ENCODE measurements at regions not wholly inside any gene's neighbourhood (a gene's known extent, or its start where the extent isn't known, plus 50 kb on each side); places are given as distances from the start of the nearest gene placed in this dataset.

DNA sequence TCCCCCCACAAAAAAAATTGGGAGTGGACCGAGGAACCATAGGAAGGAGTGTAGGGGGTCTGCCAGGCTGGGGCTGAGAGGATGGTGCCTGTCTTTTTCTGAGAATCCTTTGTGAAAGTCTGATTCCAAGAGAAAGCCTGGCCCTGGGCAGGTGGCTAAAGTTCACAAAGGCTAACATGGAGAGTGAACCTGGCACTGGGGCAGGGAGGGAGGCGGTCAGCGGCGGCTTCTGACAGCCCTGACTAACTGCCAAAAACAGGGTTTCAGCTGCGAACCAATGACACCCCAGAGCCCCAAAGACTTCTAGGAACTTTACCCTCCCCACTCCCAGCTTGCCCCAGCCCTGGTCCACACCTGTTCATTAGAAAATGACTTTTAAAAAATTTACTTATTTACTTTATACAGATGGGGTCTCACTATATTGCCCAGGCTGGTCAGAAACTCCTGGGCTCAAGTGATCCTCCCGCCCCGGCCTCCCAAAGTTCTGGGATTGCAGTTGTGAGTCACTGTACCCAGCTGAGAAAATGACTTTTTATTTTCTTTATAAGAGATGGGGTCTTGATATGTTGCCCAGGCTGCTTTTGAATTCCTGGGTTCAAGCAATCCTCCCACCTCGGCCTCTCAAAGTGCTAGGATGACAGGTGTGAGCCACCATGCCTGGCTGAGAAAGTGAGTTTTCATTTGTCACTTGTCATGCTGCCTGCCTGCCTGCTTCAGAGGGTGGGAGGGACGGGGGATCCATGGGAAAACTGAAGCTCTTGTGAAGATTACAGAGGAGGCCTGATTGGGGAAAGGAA is 61.0 kb upstream of the DUSP5 start:
- no peak for DNase-seq (ENCODE audit: low read depth)
- TF ChIP-seq, protein P1, sequence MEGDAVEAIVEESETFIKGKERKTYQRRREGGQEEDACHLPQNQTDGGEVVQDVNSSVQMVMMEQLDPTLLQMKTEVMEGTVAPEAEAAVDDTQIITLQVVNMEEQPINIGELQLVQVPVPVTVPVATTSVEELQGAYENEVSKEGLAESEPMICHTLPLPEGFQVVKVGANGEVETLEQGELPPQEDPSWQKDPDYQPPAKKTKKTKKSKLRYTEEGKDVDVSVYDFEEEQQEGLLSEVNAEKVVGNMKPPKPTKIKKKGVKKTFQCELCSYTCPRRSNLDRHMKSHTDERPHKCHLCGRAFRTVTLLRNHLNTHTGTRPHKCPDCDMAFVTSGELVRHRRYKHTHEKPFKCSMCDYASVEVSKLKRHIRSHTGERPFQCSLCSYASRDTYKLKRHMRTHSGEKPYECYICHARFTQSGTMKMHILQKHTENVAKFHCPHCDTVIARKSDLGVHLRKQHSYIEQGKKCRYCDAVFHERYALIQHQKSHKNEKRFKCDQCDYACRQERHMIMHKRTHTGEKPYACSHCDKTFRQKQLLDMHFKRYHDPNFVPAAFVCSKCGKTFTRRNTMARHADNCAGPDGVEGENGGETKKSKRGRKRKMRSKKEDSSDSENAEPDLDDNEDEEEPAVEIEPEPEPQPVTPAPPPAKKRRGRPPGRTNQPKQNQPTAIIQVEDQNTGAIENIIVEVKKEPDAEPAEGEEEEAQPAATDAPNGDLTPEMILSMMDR (conservative IDR thresholded peaks at IDR 0.05; ENCODE audit: low read length): no peak
- H3K4me3 ChIP-seq (ENCODE audit: low read length): no peak overlapping the region

GRCh38 chr10:110437351-110437605 is 60.4 kb upstream of the DUSP5 start:
- TF ChIP-seq, protein P1 (conservative IDR thresholded peaks at IDR 0.05; ENCODE audit: low read length): no peak
- H3K4me3 ChIP-seq (ENCODE audit: low read length): no peak overlapping the region
- DNase-seq (ENCODE audit: low read depth): no peak

DNA sequence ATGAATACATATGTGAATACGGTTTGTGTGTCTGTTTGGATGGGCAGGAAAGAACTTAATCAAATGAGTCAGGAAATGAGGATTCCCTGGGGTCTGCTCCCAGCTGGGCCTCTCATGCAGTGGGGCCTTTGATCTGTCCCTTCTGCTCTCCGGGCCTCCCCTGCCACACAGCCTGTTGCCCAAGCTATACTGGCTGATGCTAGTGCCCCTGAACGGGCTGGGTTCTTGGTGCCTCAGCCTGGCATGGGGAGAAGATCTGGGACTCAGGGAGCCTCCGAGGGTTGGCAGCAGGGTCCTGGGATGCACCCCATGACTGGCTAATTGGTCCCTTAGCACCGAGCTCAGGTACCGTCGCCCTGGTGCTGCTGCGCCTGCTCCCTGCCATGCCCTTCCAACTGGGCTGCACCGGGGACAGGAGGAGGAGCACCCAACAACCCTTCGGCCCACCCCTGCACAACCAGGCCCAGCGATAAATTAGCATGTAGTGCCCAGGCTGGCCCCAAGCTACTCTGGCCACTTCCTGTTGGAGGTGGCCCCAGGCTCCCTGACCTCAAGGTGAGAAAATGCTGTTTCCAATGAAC is 59.9 kb upstream of the DUSP5 start:
- no peak overlapping the region for H3K4me3 ChIP-seq (ENCODE audit: low read length)
- TF ChIP-seq, protein P1 (conservative IDR thresholded peaks at IDR 0.05; ENCODE audit: low read length): no peak
- no peak for DNase-seq (ENCODE audit: low read depth)

DNA sequence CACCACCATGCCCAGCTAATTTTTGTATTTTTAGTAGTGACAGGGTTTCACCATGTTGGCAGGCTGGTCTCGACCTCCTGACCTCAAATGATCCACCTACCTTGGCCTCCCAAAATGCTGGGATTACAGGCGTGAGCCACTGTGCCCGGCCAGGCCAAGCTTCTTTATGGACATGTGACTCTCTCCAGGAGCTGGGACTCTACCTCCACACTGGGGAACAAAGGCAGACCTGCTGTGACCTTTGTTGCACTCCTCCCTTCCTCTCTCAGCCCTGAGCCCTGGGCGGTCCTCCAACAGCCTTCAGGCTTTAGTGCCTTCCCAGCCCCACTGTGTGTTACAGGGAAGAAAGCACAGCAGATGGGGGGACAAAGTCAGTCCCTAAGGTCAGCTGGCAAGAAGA is 55.0 kb upstream of the DUSP5 start:
- H3K4me3 ChIP-seq (ENCODE audit: low read length): no peak overlapping the region
- DNase-seq (ENCODE audit: low read depth): no peak
- TF ChIP-seq, protein P1 (conservative IDR thresholded peaks at IDR 0.05; ENCODE audit: low read length): no peak

- no peak for DNase-seq (ENCODE audit: low read depth)
- TF ChIP-seq, protein P1 (conservative IDR thresholded peaks at IDR 0.05; ENCODE audit: low read length): no peak
- H3K4me3 ChIP-seq (ENCODE audit: low read length): no peak overlapping the region
Observed at GRCh38 chr10:110443239-110444003, 54.3 kb upstream of the DUSP5 start.

DNA sequence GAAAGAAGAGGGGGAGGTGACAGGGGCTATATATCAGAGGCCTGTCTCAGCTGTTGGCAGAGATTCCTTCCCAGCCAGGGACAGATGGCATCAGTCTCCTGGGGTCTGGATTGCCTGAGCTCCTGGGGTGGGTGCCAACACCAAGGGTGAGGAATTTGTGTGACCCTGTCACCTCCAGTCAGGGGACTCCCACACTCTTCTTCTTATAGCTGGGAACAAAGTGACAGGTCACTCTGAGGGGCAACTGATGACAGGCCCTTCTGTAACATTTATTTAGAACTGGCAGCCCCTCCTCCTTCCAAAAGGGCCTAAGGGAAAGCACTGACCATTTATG is 53.7 kb upstream of the DUSP5 start:
- TF ChIP-seq, protein P1 (conservative IDR thresholded peaks at IDR 0.05; ENCODE audit: low read length): no peak
- DNase-seq (ENCODE audit: low read depth): no peak
- no peak overlapping the region for H3K4me3 ChIP-seq (ENCODE audit: low read length)

GRCh38 chr10:110445871-110446270 is 51.8 kb upstream of the DUSP5 start:
- no peak overlapping the region for H3K4me3 ChIP-seq (ENCODE audit: low read length)
- no peak for DNase-seq (ENCODE audit: low read depth)
- TF ChIP-seq, protein P1 (conservative IDR thresholded peaks at IDR 0.05; ENCODE audit: low read length): no peak
